GM12801 (cell line): ENCODE measurements at regions not wholly inside any gene's neighbourhood (a gene's known extent, or its start where the extent isn't known, plus 50 kb on each side); places are given as distances from the start of the nearest gene placed in this dataset.

ENCODE experiments used
- CTCF ChIP-seq: IDR thresholded peaks from one replicate; pipeline ENCODE4 v1.5.1; 2011; ENCODE audit warnings: control low read depth; ENCODE audit not compliant: insufficient read length; ENCODE audit errors: extremely low read depth

GRCh38 chr4:181150191-181150590 lies 1093.0 kb upstream of the TENM3 start:
- TF ChIP-seq CTCF: no peak

DNA sequence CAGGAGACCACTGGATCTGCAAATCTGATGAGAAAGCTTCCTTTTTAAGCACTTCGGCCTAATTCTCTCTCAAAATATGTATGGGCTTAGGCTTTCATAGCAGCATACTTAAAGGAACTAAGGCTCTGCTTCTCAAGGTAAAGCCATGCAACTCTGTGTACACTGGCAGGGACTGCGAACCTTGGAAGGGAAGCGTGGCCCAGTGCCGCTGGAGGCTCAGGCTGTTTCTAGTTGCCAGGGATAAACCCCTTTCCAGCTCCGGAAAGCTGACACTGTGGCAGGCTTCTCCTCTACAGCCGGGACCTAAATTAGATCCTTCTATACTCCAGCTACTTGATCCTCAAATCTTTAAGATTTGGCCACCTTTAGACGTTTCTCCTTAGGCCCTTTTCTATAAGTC lies 1091.3 kb upstream of the TENM3 start:
- TF ChIP-seq CTCF: no peak

DNA sequence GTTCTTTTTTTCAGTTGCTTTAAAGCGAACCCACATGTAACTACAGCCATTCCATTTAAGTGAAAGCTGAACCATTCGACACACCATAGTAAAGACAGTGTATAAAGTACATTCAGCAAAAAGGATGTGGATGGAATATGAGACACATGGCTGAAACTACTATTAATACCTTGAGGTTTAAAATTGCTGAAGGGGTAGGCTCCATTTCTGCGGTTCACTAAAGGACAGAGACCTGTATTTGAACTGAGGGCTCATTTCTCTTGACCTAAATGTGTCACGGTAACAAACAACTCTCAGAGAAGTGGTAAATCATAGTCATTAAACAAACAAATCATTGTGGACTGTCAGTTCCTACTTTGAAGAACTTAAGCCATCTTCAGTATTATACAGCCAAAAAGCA lies 1085.6 kb upstream of the TENM3 start:
- no peak for TF ChIP-seq CTCF

GRCh38 chr4:181158971-181159370 lies 1084.2 kb upstream of the TENM3 start:
- TF ChIP-seq CTCF: no peak

GRCh38 chr4:181161669-181162068 lies 1081.5 kb upstream of the TENM3 start:
- no peak for TF ChIP-seq CTCF

DNA sequence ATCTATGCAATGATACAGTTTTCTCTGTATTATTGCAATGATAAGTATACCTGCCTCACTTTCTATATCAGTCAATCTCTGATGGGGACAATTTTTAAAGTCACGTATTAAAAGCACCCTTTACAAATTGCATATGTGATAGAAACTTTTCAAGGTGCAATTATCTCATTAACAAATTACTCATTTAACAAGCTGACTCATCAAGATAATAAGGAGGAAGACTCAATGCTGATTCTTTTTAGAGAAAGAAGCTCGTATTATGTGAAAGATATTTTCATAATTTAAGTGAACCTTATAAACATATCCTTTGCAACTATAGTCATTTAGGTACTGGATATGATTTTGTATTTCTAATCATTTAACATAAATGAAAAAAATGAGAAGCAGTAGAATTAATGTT lies 1080.9 kb upstream of the TENM3 start:
- TF ChIP-seq CTCF: no peak

- no peak for TF ChIP-seq CTCF
Observed at GRCh38 chr4:181162676-181163075, 1080.5 kb upstream of the TENM3 start.
